AG04449 (cell line): ENCODE measurements at regions not wholly inside any gene's neighbourhood (a gene's known extent, or its start where the extent isn't known, plus 50 kb on each side); places are given as distances from the start of the nearest gene placed in this dataset.

Experiments used
- CTCF ChIA-PET: fragments of 350-600 bp; formaldehyde crosslinking; extraction: SDS; loops from one replicate; lab custom pipeline; 2021; ENCODE audit warnings: antibody characterized with exemption; lab: Yijun Ruan, JAX
- POLR2A ChIA-PET: fragments of 400-600, 350-600 bp; formaldehyde crosslinking; extraction: SDS; loops from one replicate; lab custom pipeline; 2020; ENCODE audit warnings: antibody characterized with exemption, inconsistent platforms; lab: Yijun Ruan, JAX
- DNase-seq: peaks from one replicate; pipeline ENCODE4 v3.0.0-alpha.2; 2010; ENCODE audit warnings: low read depth, low spot score
- H3K4me3 ChIP-seq: 2 replicates; pipeline ENCODE4 v1.5.1; 2011; ENCODE audit warnings: low read depth, mild to moderate bottlenecking, control low read depth, low read length
- CTCF ChIP-seq: IDR thresholded peaks from one replicate; pipeline ENCODE4 v1.5.1; 2011; ENCODE audit warnings: mild to moderate bottlenecking, moderate library complexity, low read length, control low read depth, inconsistent platforms; ENCODE audit not compliant: insufficient read depth; ENCODE audit errors: missing control alignments

- CTCF ChIA-PET: no interaction called here
Measured at GRCh38 chr5:155193029-155193428, 179.5 kb downstream of the KIF4B start.

DNA sequence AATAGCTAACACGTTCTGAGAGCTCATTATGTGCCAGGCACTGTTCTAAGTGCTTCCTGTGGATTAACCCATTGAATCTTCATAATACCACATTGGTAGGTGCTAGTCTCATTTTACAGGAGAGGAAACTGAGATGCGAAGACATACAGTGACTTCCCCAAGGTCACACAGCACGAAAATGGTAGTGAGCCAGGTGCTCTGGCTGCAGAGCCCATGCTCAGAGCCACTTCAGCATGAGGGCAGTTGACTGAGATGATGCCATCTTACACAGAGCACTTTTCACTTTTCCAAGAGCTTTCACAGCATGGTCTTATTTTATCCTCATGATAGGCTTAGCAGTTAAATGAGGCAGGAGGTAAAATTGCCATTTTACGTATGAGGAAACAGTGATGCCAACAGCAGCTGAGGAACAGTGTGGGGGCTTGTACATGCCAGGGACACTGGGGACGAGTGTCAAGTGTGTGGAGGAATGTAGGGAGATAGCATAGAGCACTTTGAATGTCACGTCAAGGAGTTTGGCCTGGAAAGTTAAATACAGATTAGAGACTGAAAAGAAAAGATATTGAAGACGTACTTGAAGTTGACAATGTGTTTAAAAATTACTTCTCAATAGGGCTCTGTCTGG is 180.0 kb downstream of the KIF4B start:
- ChIA-PET CTCF (no interaction called here), POLR2A (no interaction called here)
- TF ChIP-seq CTCF: no peak
- no peak for DNase-seq
- H3K4me3 ChIP-seq: no peak overlapping the region

More at GRCh38 chr5:155193029-155193428, 179.5 kb downstream of the KIF4B start:
- POLR2A ChIA-PET: no interaction called here
- DNase-seq: no peak
- H3K4me3 ChIP-seq: no peak overlapping the region
- TF ChIP-seq CTCF: no peak

GRCh38 chr5:155200608-155201007 is 187.1 kb downstream of the KIF4B start:
- CTCF ChIA-PET: no interaction called here
- TF ChIP-seq CTCF: no peak
- no peak overlapping the region for H3K4me3 ChIP-seq
- no peak for DNase-seq
- POLR2A ChIA-PET: no interaction called here

GRCh38 chr5:155211764-155212163 is 198.2 kb downstream of the KIF4B start:
- no peak for TF ChIP-seq CTCF
- POLR2A ChIA-PET: no interaction called here
- no peak overlapping the region for H3K4me3 ChIP-seq
- no peak for DNase-seq
- CTCF ChIA-PET: no interaction called here

DNA sequence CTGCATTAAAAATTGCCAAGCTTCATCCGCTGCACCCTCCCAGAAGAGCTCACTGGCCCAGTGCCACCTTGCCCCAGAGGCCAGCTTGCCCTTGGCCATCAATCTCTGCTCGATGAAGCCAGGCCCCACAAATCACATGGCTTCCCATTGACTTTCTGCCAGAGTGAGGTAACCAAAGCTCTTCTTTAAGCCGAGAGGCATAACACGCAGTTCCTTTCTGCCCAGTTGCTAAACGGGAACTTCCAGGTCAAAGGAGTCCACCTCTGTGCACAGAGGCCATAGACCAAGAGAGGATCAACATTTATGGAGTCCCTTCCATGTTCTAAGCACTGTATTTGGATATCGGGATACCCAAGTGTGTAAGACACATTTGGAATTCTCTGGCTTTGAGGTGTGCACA is 208.8 kb downstream of the KIF4B start:
- TF ChIP-seq CTCF: no peak
- ChIA-PET POLR2A (no interaction called here), CTCF (interaction anchor here (0.6 kb wide), 1 partner anchor 1615 kb away, joined by 3 read pairs; no protein-coding TSS in a partner anchor)
- DNase-seq: no peak
- H3K4me3 ChIP-seq: no peak overlapping the region

- CTCF ChIA-PET: no interaction called here
- POLR2A ChIA-PET: no interaction called here
- H3K4me3 ChIP-seq: no peak overlapping the region
- TF ChIP-seq CTCF: no peak
- no peak for DNase-seq
Measured at GRCh38 chr5:155229135-155229534, 215.6 kb downstream of the KIF4B start.
